H9 (cell line): ENCODE measurements at regions not wholly inside any gene's neighbourhood (a gene's known extent, or its start where the extent isn't known, plus 50 kb on each side); places are given as distances from the start of the nearest gene placed in this dataset.

ENCODE experiments used
- DNase-seq: peaks from one replicate; pipeline ENCODE4 v3.0.0-alpha.2; 2017
- H2AFZ ChIP-seq: one replicate; pipeline ENCODE4 v1.6.1; 2013; ENCODE audit warnings: mild to moderate bottlenecking, low read length, control low read depth, moderate library complexity
- H2AK5ac ChIP-seq: 2 replicates; pipeline ENCODE4 v1.6.1; 2013; ENCODE audit warnings: low read length, control low read depth, mixed read lengths; ENCODE audit not compliant: insufficient read length
- H2BK120ac ChIP-seq: one replicate; pipeline ENCODE4 v1.6.1; 2013; ENCODE audit warnings: low read depth, mild to moderate bottlenecking, low read length, control low read depth, inconsistent platforms; ENCODE audit not compliant: poor library complexity, severe bottlenecking
- H2BK12ac ChIP-seq: 2 replicates; pipeline ENCODE4 v1.6.1; 2013; ENCODE audit warnings: low read length, control low read depth, mixed read lengths, low read depth; ENCODE audit not compliant: insufficient read length
- H2BK15ac ChIP-seq: 2 replicates; pipeline ENCODE4 v1.6.1; 2013; ENCODE audit warnings: low read depth, low read length, control low read depth
- H2BK20ac ChIP-seq: one replicate; pipeline ENCODE4 v1.6.1; 2013; ENCODE audit warnings: low read depth, mild to moderate bottlenecking, low read length, control low read depth, inconsistent platforms; ENCODE audit not compliant: poor library complexity, severe bottlenecking
- H2BK5ac ChIP-seq: 2 replicates; pipeline ENCODE4 v1.6.1; 2013; ENCODE audit warnings: low read length, control low read depth, mixed read lengths; ENCODE audit not compliant: insufficient read length
- H3K14ac ChIP-seq: 2 replicates; pipeline ENCODE4 v1.6.1; 2013; ENCODE audit warnings: low read length, control low read depth; ENCODE audit not compliant: insufficient read depth
- H3K18ac ChIP-seq: 2 replicates; pipeline ENCODE4 v1.6.1; 2013; ENCODE audit warnings: low read depth, mild to moderate bottlenecking, mixed read lengths, low read length, control low read depth; ENCODE audit not compliant: insufficient read length
- H3K23ac ChIP-seq: 2 replicates; pipeline ENCODE4 v1.6.1; 2013; ENCODE audit warnings: low read length, control low read depth, mixed read lengths, low read depth; ENCODE audit not compliant: insufficient read length
- H3K23me2 ChIP-seq: 2 replicates; pipeline ENCODE4 v1.6.1; 2013; ENCODE audit warnings: low read depth, mild to moderate bottlenecking, mixed read lengths, low read length, control low read depth; ENCODE audit not compliant: insufficient read length, poor library complexity, severe bottlenecking
- H3K27ac ChIP-seq: 2 replicates; pipeline ENCODE4 v1.5.1; 2013; ENCODE audit warnings: low read length, control low read depth, mixed read lengths, low read depth; ENCODE audit not compliant: insufficient read length
- H3K27me3 ChIP-seq: 2 replicates; pipeline ENCODE4 v1.6.1; 2013; ENCODE audit warnings: low read length, control low read depth, inconsistent platforms; ENCODE audit not compliant: insufficient read depth
- H3K4ac ChIP-seq: 2 replicates; pipeline ENCODE4 v1.6.1; 2013; ENCODE audit warnings: low read depth, mild to moderate bottlenecking, control low read depth, inconsistent platforms, low read length, moderate library complexity
- H3K4me1 ChIP-seq: 2 replicates; pipeline ENCODE4 v1.6.1; 2013; ENCODE audit warnings: low read length, control low read depth, inconsistent platforms; ENCODE audit not compliant: insufficient read depth
- H3K4me2 ChIP-seq: 2 replicates; pipeline ENCODE4 v1.6.1; 2013; ENCODE audit warnings: low read length, control low read depth, mixed read lengths; ENCODE audit not compliant: insufficient read length, insufficient read depth
- H3K56ac ChIP-seq: 2 replicates; pipeline ENCODE4 v1.6.1; 2013; ENCODE audit warnings: low read depth, mild to moderate bottlenecking, mixed read lengths, low read length, control low read depth; ENCODE audit not compliant: insufficient read length
- H3K79me1 ChIP-seq: 2 replicates; pipeline ENCODE4 v1.6.1; 2013; ENCODE audit warnings: low read depth, mild to moderate bottlenecking, moderate library complexity, low read length, control low read depth, inconsistent platforms; ENCODE audit not compliant: insufficient read depth, poor library complexity, severe bottlenecking
- H3K79me2 ChIP-seq: 2 replicates; pipeline ENCODE4 v1.6.1; 2013; ENCODE audit warnings: low read length, control low read depth, inconsistent platforms; ENCODE audit not compliant: insufficient read depth
- H3K9ac ChIP-seq: 2 replicates; pipeline ENCODE4 v1.6.1; 2013; ENCODE audit warnings: low read length, control low read depth, mixed read lengths; ENCODE audit not compliant: insufficient read length; ENCODE audit errors: extremely low read depth
- H3K9me3 ChIP-seq: one replicate; pipeline ENCODE4 v1.6.1; 2013; ENCODE audit warnings: low read depth, low read length, inconsistent platforms; ENCODE audit not compliant: control insufficient read depth
- H3T11ph ChIP-seq: one replicate; pipeline ENCODE4 v1.6.1; 2013; ENCODE audit warnings: mild to moderate bottlenecking, low read length, control low read depth, inconsistent platforms
- H4K20me1 ChIP-seq: one replicate; pipeline ENCODE4 v1.6.1; 2013; ENCODE audit not compliant: control insufficient read depth, insufficient read length, insufficient read depth
- H4K5ac ChIP-seq: 2 replicates; pipeline ENCODE4 v1.6.1; 2013; ENCODE audit warnings: low read depth, mild to moderate bottlenecking, mixed read lengths, low read length, control low read depth; ENCODE audit not compliant: insufficient read length
- H4K8ac ChIP-seq: replicated peaks from 2 replicates; pipeline ENCODE4 v1.6.1; 2013; ENCODE audit warnings: low read length, control low read depth, mixed read lengths, low read depth; ENCODE audit not compliant: insufficient read length
- H4K91ac ChIP-seq: 2 replicates; pipeline ENCODE4 v1.6.1; 2013; ENCODE audit warnings: low read depth, mild to moderate bottlenecking, moderate library complexity, mixed read lengths, low read length, control low read depth; ENCODE audit not compliant: insufficient read length
- H3K27ac Mint-ChIP-seq, 3 experiments: 2 replicates in 2 of 3; 3 replicates in 1 of 3; pipeline ENCODE4 v1.8.0; 2020 to 2021; ENCODE audit warnings: mixed read lengths in 3 of 3, mild to moderate bottlenecking in 1 of 3, moderate library complexity in 1 of 3
- H3K27me3 Mint-ChIP-seq: 2 replicates; pipeline ENCODE4 v1.8.0; 2021; ENCODE audit warnings: low read depth, mild to moderate bottlenecking, moderate library complexity, mixed read lengths
- H3K36me3 Mint-ChIP-seq, 3 experiments: 2 replicates in 2 of 3; 3 replicates in 1 of 3; pipeline ENCODE4 v1.8.0; 2020 to 2021; ENCODE audit warnings: low read depth in 3 of 3, mixed read lengths in 3 of 3; ENCODE audit not compliant: insufficient read depth in 1 of 3
- H3K4me1 Mint-ChIP-seq, 2 experiments: 2 replicates each; pipeline ENCODE4 v1.8.0; 2020; ENCODE audit warnings: mixed read lengths in 2 of 2
- H3K4me3 Mint-ChIP-seq, 2 experiments: 2 replicates in 1 of 2; 3 replicates in 1 of 2; pipeline ENCODE4 v1.8.0; 2020 to 2021; ENCODE audit warnings: mild to moderate bottlenecking in 2 of 2, mixed read lengths in 2 of 2, moderate library complexity in 1 of 2
- H3K9me3 Mint-ChIP-seq, 2 experiments: 2 replicates in 1 of 2; 3 replicates in 1 of 2; pipeline ENCODE4 v1.8.0; 2020; ENCODE audit warnings: mild to moderate bottlenecking in 2 of 2, mixed read lengths in 2 of 2, moderate library complexity in 1 of 2
- CTCF ChIP-seq: fragments of 200-600 bp; sonication (generic); conservative IDR thresholded peaks from 3 replicates; pipeline ENCODE4 v1.8.0; 2021; ENCODE audit warnings: antibody characterized with exemption, mild to moderate bottlenecking
- WGBS: extraction: QIAGEN DNeasy Blood & Tissue Kit; methylation state at CpG from one replicate; pipeline ENCODE4 v1.1.7; 2013; ENCODE audit warnings: missing lambda C conversion rate, low lambda C conversion rate, mixed read lengths; ENCODE audit not compliant: insufficient read length; ENCODE audit errors: extremely low coverage; 5-methylcytosine and 5-hydroxymethylcytosine counted together

- Mint-ChIP-seq H3K27me3 (no peaks in the 10 kb centered on the region), H3K4me1 (peaks cover 10 to 22% of the 10 kb centered on the region in 2 experiments), H3K27ac (peak overlapping the region in 1 of 3 experiments; percentile 68; a peak in 1 of 7 replicates), H3K4me3 (no peak overlapping the region), H3K36me3 (peaks cover 0 to 3% (median 2%) of the 10 kb centered on the region in 3 experiments; a peak in 3 of 7 replicates), H3K9me3 (peaks cover 2 to 5% of the 10 kb centered on the region in 2 experiments; a peak in 4 of 5 replicates)
- Histone ChIP-seq H3K9me3 (no peaks in the 10 kb centered on the region), H3K27ac (no peak overlapping the region), H3T11ph (no peak overlapping the region), H4K91ac (no peak overlapping the region), H3K4me2 (no peak overlapping the region), H3K27me3 (no peaks in the 10 kb centered on the region), H2BK15ac (no peak overlapping the region), H2BK5ac (no peak overlapping the region), H4K20me1 (no peaks in the 10 kb centered on the region), H3K18ac (no peak overlapping the region), H3K23ac (no peak overlapping the region), H3K56ac (no peak overlapping the region), H4K8ac (no peak overlapping the region), H2AK5ac (no peak overlapping the region), H3K79me2 (no peaks in the 10 kb centered on the region), H3K4ac (no peak overlapping the region), H3K9ac (no peak overlapping the region), H2BK120ac (no peak overlapping the region), H2BK12ac (no peak overlapping the region), H2AFZ (no peak overlapping the region), H2BK20ac (no peak overlapping the region), H3K4me1 (no peaks in the 10 kb centered on the region), H4K5ac (no peak overlapping the region), H3K14ac (no peak overlapping the region), H3K23me2 (no peaks in the 10 kb centered on the region), H3K79me1 (no peaks in the 10 kb centered on the region)
- no peak for TF ChIP-seq CTCF
- no CpG with 5 or more reads among the region's 16 CpGs for WGBS
- no peak for DNase-seq
Measured at GRCh38 chr7:51630933-51631332, 314.3 kb upstream of the COBL start.
